ENCODE measurements at regions not wholly inside any gene's neighbourhood (a gene's known extent, or its start where the extent isn't known, plus 50 kb on each side); places are given as distances from the start of the nearest gene placed in this dataset.

GRCh38 chr18:73942956-73943355, 204.7 kb downstream of the FBXO15 start:
- Histone ChIP-seq H3K9ac (ENCODE audit: low read length) (no peak overlapping the region), H3K4ac (ENCODE audit: low read depth, low read length) (no peak overlapping the region), H3K36me3 (ENCODE audit: control insufficient read depth in 1 of 2, insufficient read depth in 2 of 2, low read length in 2 of 2) (no peaks in the 10 kb centered on the region), H3K4me2 (ENCODE audit: low read length) (no peak overlapping the region), H2AK5ac (ENCODE audit: low read length) (no peak overlapping the region), H3K4me3 (ENCODE audit: low read depth, low read length) (no peak overlapping the region), H3K14ac (ENCODE audit: low read length) (no peak overlapping the region), H4K8ac (ENCODE audit: low read depth, low read length) (no peak overlapping the region), H2BK12ac (ENCODE audit: low read length) (no peak overlapping the region), H3K79me1 (ENCODE audit: low read length) (peaks cover 4% of the 10 kb centered on the region), H3K23ac (ENCODE audit: low read length) (no peak overlapping the region), H2AFZ (ENCODE audit: insufficient read depth, low read length, poor library complexity) (no peak overlapping the region), H4K91ac (ENCODE audit: low read depth, low read length) (no peak overlapping the region), H3K27ac (ENCODE audit: low read depth, low read length) (no peak overlapping the region), H3K27me3 (ENCODE audit: insufficient read depth, low read length) (no peaks in the 10 kb centered on the region), H3K9me3 (ENCODE audit: insufficient read depth, low read depth, low read length) (peaks cover 4% of the 10 kb centered on the region), H4K12ac (ENCODE audit: low read depth, low read length) (no peak overlapping the region), H3K18ac (ENCODE audit: low read length) (no peak overlapping the region), H3K4me1 (ENCODE audit: control insufficient read depth in 1 of 2, insufficient read depth in 2 of 2, low read length in 2 of 2) (peaks cover under 1 to 1% of the 10 kb centered on the region in 2 experiments), H2BK120ac (ENCODE audit: insufficient read depth, low read length, poor library complexity) (no peak overlapping the region), H2BK5ac (ENCODE audit: low read depth, low read length, poor library complexity) (no peak overlapping the region), H3K79me2 (ENCODE audit: control insufficient read depth, insufficient read depth, low read length, poor library complexity) (no peaks in the 10 kb centered on the region)
- whole genome bisulfite sequencing (ENCODE audit: extremely low coverage, insufficient coverage, insufficient read length) = no CpG with 5 or more reads among the region's 4 CpGs
- DNase-seq = no peak

GRCh38 chr18:73942081-73942625, 205.5 kb downstream of the FBXO15 start:
- Histone ChIP-seq H3K4me3 (ENCODE audit: low read depth, low read length) (no peak overlapping the region), H3K4me1 (ENCODE audit: control insufficient read depth in 1 of 2, insufficient read depth in 2 of 2, low read length in 2 of 2) (no peaks in the 10 kb centered on the region), H3K79me2 (ENCODE audit: control insufficient read depth, insufficient read depth, low read length, poor library complexity) (no peaks in the 10 kb centered on the region), H3K9me3 (ENCODE audit: insufficient read depth, low read depth, low read length) (peaks cover 4% of the 10 kb centered on the region), H3K9ac (ENCODE audit: low read length) (no peak overlapping the region), H4K8ac (ENCODE audit: low read depth, low read length) (no peak overlapping the region), H4K12ac (ENCODE audit: low read depth, low read length) (no peak overlapping the region), H3K79me1 (ENCODE audit: low read length) (peaks cover 1% of the 10 kb centered on the region), H2AK5ac (ENCODE audit: low read length) (no peak overlapping the region), H3K36me3 (ENCODE audit: control insufficient read depth in 1 of 2, insufficient read depth in 2 of 2, low read length in 2 of 2) (no peaks in the 10 kb centered on the region), H4K91ac (ENCODE audit: low read depth, low read length) (no peak overlapping the region), H2BK5ac (ENCODE audit: low read depth, low read length, poor library complexity) (no peak overlapping the region), H3K4ac (ENCODE audit: low read depth, low read length) (no peak overlapping the region), H3K14ac (ENCODE audit: low read length) (no peak overlapping the region), H3K18ac (ENCODE audit: low read length) (no peak overlapping the region), H2AFZ (ENCODE audit: insufficient read depth, low read length, poor library complexity) (no peak overlapping the region), H2BK12ac (ENCODE audit: low read length) (no peak overlapping the region), H3K4me2 (ENCODE audit: low read length) (no peak overlapping the region), H3K23ac (ENCODE audit: low read length) (no peak overlapping the region), H3K27ac (ENCODE audit: low read depth, low read length) (no peak overlapping the region), H3K27me3 (ENCODE audit: insufficient read depth, low read length) (no peaks in the 10 kb centered on the region), H2BK120ac (ENCODE audit: insufficient read depth, low read length, poor library complexity) (no peak overlapping the region)
- no peak for DNase-seq
- no CpG with 5 or more reads among the region's 8 CpGs for WGBS (ENCODE audit: extremely low coverage, insufficient coverage, insufficient read length)

GRCh38 chr18:73940721-73941120, 206.9 kb downstream of the FBXO15 start:
- no peak overlapping the region for H2BK5ac ChIP-seq (ENCODE audit: low read depth, low read length, poor library complexity)
- no peak overlapping the region for H2BK120ac ChIP-seq (ENCODE audit: insufficient read depth, low read length, poor library complexity)
- H3K36me3 ChIP-seq (ENCODE audit: control insufficient read depth in 1 of 2, insufficient read depth in 2 of 2, low read length in 2 of 2) = no peaks in the 10 kb centered on the region
- H4K8ac ChIP-seq (ENCODE audit: low read depth, low read length) = no peak overlapping the region
- no peaks in the 10 kb centered on the region for H3K79me2 ChIP-seq (ENCODE audit: control insufficient read depth, insufficient read depth, low read length, poor library complexity)
- H3K9me3 ChIP-seq (ENCODE audit: insufficient read depth, low read depth, low read length) = peaks cover 4% of the 10 kb centered on the region
- no peaks in the 10 kb centered on the region for H3K79me1 ChIP-seq (ENCODE audit: low read length)
- H3K9ac ChIP-seq (ENCODE audit: low read length) = no peak overlapping the region
- DNase-seq = no peak
- H2AFZ ChIP-seq (ENCODE audit: insufficient read depth, low read length, poor library complexity) = no peak overlapping the region
- no peak overlapping the region for H2BK12ac ChIP-seq (ENCODE audit: low read length)
- no peak overlapping the region for H4K91ac ChIP-seq (ENCODE audit: low read depth, low read length)
- H4K12ac ChIP-seq (ENCODE audit: low read depth, low read length) = no peak overlapping the region
- no peak overlapping the region for H3K23ac ChIP-seq (ENCODE audit: low read length)
- WGBS (ENCODE audit: extremely low coverage, insufficient coverage, insufficient read length) = no CpG with 5 or more reads among the region's 8 CpGs
- no peak overlapping the region for H3K27ac ChIP-seq (ENCODE audit: low read depth, low read length)
- no peak overlapping the region for H3K4me3 ChIP-seq (ENCODE audit: low read depth, low read length)
- H3K27me3 ChIP-seq (ENCODE audit: insufficient read depth, low read length) = no peaks in the 10 kb centered on the region
- H3K18ac ChIP-seq (ENCODE audit: low read length) = no peak overlapping the region
- no peak overlapping the region for H3K4ac ChIP-seq (ENCODE audit: low read depth, low read length)
- H3K4me1 ChIP-seq (ENCODE audit: control insufficient read depth in 1 of 2, insufficient read depth in 2 of 2, low read length in 2 of 2) = no peaks in the 10 kb centered on the region
- H2AK5ac ChIP-seq (ENCODE audit: low read length) = no peak overlapping the region
- no peak overlapping the region for H3K4me2 ChIP-seq (ENCODE audit: low read length)
- no peak overlapping the region for H3K14ac ChIP-seq (ENCODE audit: low read length)

GRCh38 chr18:73939391-73939790, 208.2 kb downstream of the FBXO15 start:
- no CpG with 5 or more reads among the region's 5 CpGs for WGBS (ENCODE audit: extremely low coverage, insufficient coverage, insufficient read length)
- Histone ChIP-seq H3K4me2 (ENCODE audit: low read length) (no peak overlapping the region), H4K12ac (ENCODE audit: low read depth, low read length) (no peak overlapping the region), H2AFZ (ENCODE audit: insufficient read depth, low read length, poor library complexity) (no peak overlapping the region), H3K4ac (ENCODE audit: low read depth, low read length) (no peak overlapping the region), H3K27me3 (ENCODE audit: insufficient read depth, low read length) (no peaks in the 10 kb centered on the region), H4K91ac (ENCODE audit: low read depth, low read length) (no peak overlapping the region), H2AK5ac (ENCODE audit: low read length) (no peak overlapping the region), H2BK5ac (ENCODE audit: low read depth, low read length, poor library complexity) (no peak overlapping the region), H3K36me3 (ENCODE audit: control insufficient read depth in 1 of 2, insufficient read depth in 2 of 2, low read length in 2 of 2) (no peaks in the 10 kb centered on the region), H3K14ac (ENCODE audit: low read length) (no peak overlapping the region), H3K79me2 (ENCODE audit: control insufficient read depth, insufficient read depth, low read length, poor library complexity) (no peaks in the 10 kb centered on the region), H3K27ac (ENCODE audit: low read depth, low read length) (no peak overlapping the region), H2BK120ac (ENCODE audit: insufficient read depth, low read length, poor library complexity) (no peak overlapping the region), H4K8ac (ENCODE audit: low read depth, low read length) (no peak overlapping the region), H3K9me3 (ENCODE audit: insufficient read depth, low read depth, low read length) (peaks cover 4% of the 10 kb centered on the region), H3K4me3 (ENCODE audit: low read depth, low read length) (no peak overlapping the region), H2BK12ac (ENCODE audit: low read length) (no peak overlapping the region), H3K79me1 (ENCODE audit: low read length) (no peaks in the 10 kb centered on the region), H3K9ac (ENCODE audit: low read length) (no peak overlapping the region), H3K23ac (ENCODE audit: low read length) (no peak overlapping the region), H3K18ac (ENCODE audit: low read length) (no peak overlapping the region), H3K4me1 (ENCODE audit: control insufficient read depth in 1 of 2, insufficient read depth in 2 of 2, low read length in 2 of 2) (no peaks in the 10 kb centered on the region)
- no peak for DNase-seq

Measured in trophoblast cell (in vitro differentiated cells and primary cell).